ENCODE measurements at regions not wholly inside any gene's neighbourhood (a gene's known extent, or its start where the extent isn't known, plus 50 kb on each side); places are given as distances from the start of the nearest gene placed in this dataset.

DNA sequence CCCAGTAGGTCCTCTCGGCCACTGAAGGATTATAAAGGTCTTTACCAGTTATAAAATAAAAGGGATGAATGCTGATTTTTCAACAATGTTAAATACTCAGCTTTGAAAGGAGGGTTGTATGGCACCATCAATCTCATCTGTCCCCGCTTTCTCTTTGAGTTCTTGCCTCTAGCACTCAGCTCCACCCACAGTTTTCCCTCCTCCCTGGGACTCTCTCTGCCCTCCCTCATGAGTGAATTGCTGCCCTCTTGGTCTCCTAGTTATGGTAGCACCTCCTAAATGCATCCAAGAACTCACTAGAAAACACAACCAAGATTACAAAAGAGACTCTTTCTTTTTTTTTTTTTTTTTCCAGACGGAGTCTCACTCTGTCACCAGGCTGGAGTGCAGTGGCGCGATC is 91.0 kb downstream of the TEX35 start:
- intact Hi-C loops (cut with micrococcal nuclease) = no loop called here
- Mint-ChIP-seq H3K4me1 (peaks cover 85% of the 10 kb centered on the region), H3K9me3 (ENCODE audit: insufficient read depth) (peaks cover 5% of the 10 kb centered on the region), H3K27ac (peak overlapping the region; percentile 93), H3K4me3 (peak overlapping the region; percentile 38), H3K27me3 (no peaks in the 10 kb centered on the region)
- H3K9ac ChIP-seq (ENCODE audit: low read length) = no peak overlapping the region
- peaks cover 27% of the 10 kb centered on the region for H3K79me2 ChIP-seq (ENCODE audit: control insufficient read depth, insufficient read depth, low read length)
- WGBS (ENCODE audit: insufficient coverage) = 90% methylated on average over 4 of the region's 5 CpGs
- no peak overlapping the region for H3K4me3 ChIP-seq (ENCODE audit: control extremely low read depth in 1 of 5, extremely low read depth in 1 of 5, insufficient read depth in 1 of 5, low read depth in 2 of 5, low read length in 4 of 5)
- no peaks in the 10 kb centered on the region for H3K27me3 ChIP-seq (replicated peaks in 1 of 4; ENCODE audit: control extremely low read depth in 1 of 4, control insufficient read depth in 3 of 4, insufficient read depth in 4 of 4, low read length in 3 of 4)
- H3K27ac ChIP-seq (ENCODE audit: low read length in 2 of 2) = peak overlapping the region; percentile 96 to 98
- peaks cover 91 to 100% of the 10 kb centered on the region in 2 donors for H3K4me1 ChIP-seq (ENCODE audit: control insufficient read depth in 2 of 2, insufficient read depth in 2 of 2, low read length in 2 of 2)
- H2AFZ ChIP-seq (ENCODE audit: insufficient read depth, low read depth, low read length, poor library complexity, severe bottlenecking) = no peak overlapping the region
- ChIA-PET CTCF (interaction anchor here (0.6 to 3.9 kb wide), 8 partner anchors 10 to 700 kb away, joined by 3 to 53 read pairs (median 4); no protein-coding TSS in a partner anchor), POLR2A (interaction anchor here (0.7 to 2.9 kb wide), 8 partner anchors 22 to 446 kb away, joined by 3 to 31 read pairs (median 6); partner anchors contain the start of gene RALGPS2)
- no peaks in the 10 kb centered on the region for H4K20me1 ChIP-seq (ENCODE audit: control insufficient read depth, insufficient read depth, low read length, poor library complexity, severe bottlenecking)
- no peak for ATAC-seq (ENCODE audit: low read depth)
- peaks cover 0 to 16% (median 6%) of the 10 kb centered on the region in 3 donors for H3K9me3 ChIP-seq (ENCODE audit: control extremely low read depth in 1 of 3, control insufficient read depth in 2 of 3, insufficient read depth in 1 of 3, low read length in 2 of 3)
- no peak for DNase-seq
- peaks cover 0 to 2% of the 10 kb centered on the region in 2 experiments for H3K36me3 ChIP-seq (replicated peaks in 1 of 2; ENCODE audit: control extremely low read depth in 1 of 2, control insufficient read depth in 1 of 2, extremely low read depth in 1 of 2, insufficient read depth in 2 of 2, low read length in 1 of 2)
- H3K4me2 ChIP-seq (replicated peaks; ENCODE audit: low read depth, low read length, poor library complexity, severe bottlenecking) = peak overlapping the region; percentile 40
- TF ChIP-seq, protein P1, sequence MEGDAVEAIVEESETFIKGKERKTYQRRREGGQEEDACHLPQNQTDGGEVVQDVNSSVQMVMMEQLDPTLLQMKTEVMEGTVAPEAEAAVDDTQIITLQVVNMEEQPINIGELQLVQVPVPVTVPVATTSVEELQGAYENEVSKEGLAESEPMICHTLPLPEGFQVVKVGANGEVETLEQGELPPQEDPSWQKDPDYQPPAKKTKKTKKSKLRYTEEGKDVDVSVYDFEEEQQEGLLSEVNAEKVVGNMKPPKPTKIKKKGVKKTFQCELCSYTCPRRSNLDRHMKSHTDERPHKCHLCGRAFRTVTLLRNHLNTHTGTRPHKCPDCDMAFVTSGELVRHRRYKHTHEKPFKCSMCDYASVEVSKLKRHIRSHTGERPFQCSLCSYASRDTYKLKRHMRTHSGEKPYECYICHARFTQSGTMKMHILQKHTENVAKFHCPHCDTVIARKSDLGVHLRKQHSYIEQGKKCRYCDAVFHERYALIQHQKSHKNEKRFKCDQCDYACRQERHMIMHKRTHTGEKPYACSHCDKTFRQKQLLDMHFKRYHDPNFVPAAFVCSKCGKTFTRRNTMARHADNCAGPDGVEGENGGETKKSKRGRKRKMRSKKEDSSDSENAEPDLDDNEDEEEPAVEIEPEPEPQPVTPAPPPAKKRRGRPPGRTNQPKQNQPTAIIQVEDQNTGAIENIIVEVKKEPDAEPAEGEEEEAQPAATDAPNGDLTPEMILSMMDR (IDR thresholded peaks at IDR 0.05) = no peak
- TF ChIP-seq EZH2 (IDR thresholded peaks at IDR 0.05; ENCODE audit: borderline replicate concordance, insufficient read depth, low read depth, low read length, poor library complexity, severe bottlenecking) = no peak

DNA sequence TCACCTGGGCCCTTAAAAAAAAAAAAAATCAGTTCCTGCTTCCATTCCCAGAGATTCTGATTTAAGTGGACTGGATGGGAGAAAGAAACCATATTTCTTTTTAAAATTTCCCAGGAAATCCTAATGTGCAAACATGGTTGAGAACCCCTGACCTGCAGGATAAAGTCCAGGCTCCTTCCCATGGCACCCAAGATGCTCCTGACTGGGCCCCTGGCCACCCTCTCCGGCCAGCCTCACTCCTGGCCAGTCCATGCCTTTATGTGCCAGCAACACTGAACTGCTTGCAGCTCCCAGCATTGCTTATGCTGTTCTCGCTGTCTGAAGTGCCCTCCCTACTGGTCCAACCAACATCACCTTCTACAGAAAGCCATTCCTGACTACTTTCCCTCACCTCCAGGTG is 93.9 kb downstream of the TEX35 start:
- ChIA-PET CTCF (interaction anchor here (0.7 to 3.9 kb wide), 11 partner anchors 11 to 146 kb away, joined by 3 to 53 read pairs (median 9); no protein-coding TSS in a partner anchor), POLR2A (interaction anchor here (0.8 to 2.9 kb wide), 10 partner anchors 11 to 134 kb away, joined by 3 to 62 read pairs (median 6); partner anchors contain the start of gene RALGPS2)
- Histone ChIP-seq H2AFZ (ENCODE audit: insufficient read depth, low read depth, low read length, poor library complexity, severe bottlenecking) (no peak overlapping the region), H4K20me1 (ENCODE audit: control insufficient read depth, insufficient read depth, low read length, poor library complexity, severe bottlenecking) (no peaks in the 10 kb centered on the region), H3K4me3 (ENCODE audit: control extremely low read depth in 1 of 5, extremely low read depth in 1 of 5, insufficient read depth in 1 of 5, low read depth in 2 of 5, low read length in 4 of 5) (peak overlapping the region in 1 of 5 experiments; percentile 42), H3K27ac (ENCODE audit: low read length in 2 of 2) (peak overlapping the region; percentile 96 to 98), H3K79me2 (ENCODE audit: control insufficient read depth, insufficient read depth, low read length) (peaks cover 24% of the 10 kb centered on the region), H3K9ac (ENCODE audit: low read length) (peak overlapping the region; percentile 49), H3K9me3 (ENCODE audit: control extremely low read depth in 1 of 3, control insufficient read depth in 2 of 3, insufficient read depth in 1 of 3, low read length in 2 of 3) (peaks cover 0 to 12% (median 0%) of the 10 kb centered on the region in 3 donors), H3K36me3 (replicated peaks in 1 of 2; ENCODE audit: control extremely low read depth in 1 of 2, control insufficient read depth in 1 of 2, extremely low read depth in 1 of 2, insufficient read depth in 2 of 2, low read length in 1 of 2) (no peaks in the 10 kb centered on the region), H3K27me3 (replicated peaks in 1 of 4; ENCODE audit: control extremely low read depth in 1 of 4, control insufficient read depth in 3 of 4, insufficient read depth in 4 of 4, low read length in 3 of 4) (no peaks in the 10 kb centered on the region), H3K4me1 (ENCODE audit: control insufficient read depth in 2 of 2, insufficient read depth in 2 of 2, low read length in 2 of 2) (peaks cover 91 to 93% of the 10 kb centered on the region in 2 donors), H3K4me2 (replicated peaks; ENCODE audit: low read depth, low read length, poor library complexity, severe bottlenecking) (peak overlapping the region; percentile 69)
- TF ChIP-seq, protein P1 (IDR thresholded peaks at IDR 0.05) = no peak
- no peak for TF ChIP-seq EZH2 (IDR thresholded peaks at IDR 0.05; ENCODE audit: borderline replicate concordance, insufficient read depth, low read depth, low read length, poor library complexity, severe bottlenecking)
- Mint-ChIP-seq H3K27me3 (no peaks in the 10 kb centered on the region), H3K27ac (peak overlapping the region; percentile 99), H3K4me1 (peaks cover 79% of the 10 kb centered on the region), H3K9me3 (ENCODE audit: insufficient read depth) (no peaks in the 10 kb centered on the region), H3K4me3 (peak overlapping the region; percentile 87)
- WGBS (ENCODE audit: insufficient coverage) = 91% methylated on average over 2 of the region's 2 CpGs
- ATAC-seq (ENCODE audit: low read depth) (no peak), DNase-seq (peak; percentile 33)
- intact Hi-C loops (cut with micrococcal nuclease) = loop anchor here (1.0 kb wide), 1 partner anchor 26 kb away; no protein-coding TSS in a partner anchor
